Tongue (tissue), 1 donor: ENCODE measurements at regions not wholly inside any gene's neighbourhood (a gene's known extent, or its start where the extent isn't known, plus 50 kb on each side); places are given as distances from the start of the nearest gene placed in this dataset.

ENCODE experiments used
- DNase-seq: peaks from one replicate; pipeline ENCODE4 v3.0.0-alpha.2; 2015

DNA sequence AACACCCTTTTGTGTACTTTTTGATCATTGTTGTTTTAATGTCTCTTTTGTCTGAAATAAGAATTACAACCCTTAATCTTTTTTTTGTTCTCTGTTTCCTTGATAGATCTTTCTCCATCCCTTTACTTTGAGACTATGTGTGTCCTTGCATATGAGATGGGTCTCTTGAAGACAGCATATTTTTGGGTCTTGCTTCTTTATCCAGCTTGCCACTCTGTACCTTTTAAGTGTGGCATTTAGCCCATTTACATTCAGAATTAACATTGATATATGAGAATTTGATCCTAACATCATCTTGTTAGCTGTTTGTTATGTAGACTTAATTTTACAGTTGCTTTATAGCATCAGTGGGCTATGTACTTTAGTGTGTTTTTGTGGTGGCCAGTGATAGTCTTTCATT is 382.5 kb downstream of the MED10 start:
- no peak for DNase-seq

DNA sequence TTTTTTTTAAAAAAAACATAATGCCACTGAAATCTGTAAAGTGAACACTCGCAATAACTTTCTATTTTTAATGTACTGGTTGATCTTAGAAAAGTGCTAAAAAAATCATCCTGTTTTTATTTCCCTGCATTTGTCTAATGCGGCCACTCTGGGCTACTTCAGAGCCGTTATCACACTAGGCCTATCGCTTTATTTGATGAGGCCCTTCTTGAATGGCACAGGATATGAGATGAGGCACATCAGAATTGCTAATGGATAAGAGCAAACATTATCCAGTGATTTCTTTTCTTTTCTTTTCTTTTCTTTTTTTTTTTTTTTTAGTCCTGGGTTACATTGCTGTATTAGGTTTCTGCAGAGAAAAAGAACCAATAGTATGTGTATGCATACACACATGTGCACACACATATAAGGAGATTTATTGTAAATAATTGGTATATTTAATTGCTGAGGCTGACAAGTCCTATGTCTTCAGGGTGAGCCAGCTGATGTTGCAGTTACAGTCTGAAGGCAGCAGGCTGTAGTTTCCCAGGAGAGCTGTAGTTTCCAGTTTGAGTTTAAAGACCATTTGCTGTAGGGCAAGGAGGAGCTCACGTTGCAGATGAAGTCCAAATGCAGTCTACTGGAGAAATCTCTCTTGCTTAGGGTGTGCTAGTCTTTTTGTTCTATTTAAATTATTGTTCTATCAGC is 391.7 kb downstream of the MED10 start:
- DNase-seq, result no peak

GRCh38 chr5:5985332-5985731 is 393.0 kb downstream of the MED10 start:
- DNase-seq, result no peak

DNA sequence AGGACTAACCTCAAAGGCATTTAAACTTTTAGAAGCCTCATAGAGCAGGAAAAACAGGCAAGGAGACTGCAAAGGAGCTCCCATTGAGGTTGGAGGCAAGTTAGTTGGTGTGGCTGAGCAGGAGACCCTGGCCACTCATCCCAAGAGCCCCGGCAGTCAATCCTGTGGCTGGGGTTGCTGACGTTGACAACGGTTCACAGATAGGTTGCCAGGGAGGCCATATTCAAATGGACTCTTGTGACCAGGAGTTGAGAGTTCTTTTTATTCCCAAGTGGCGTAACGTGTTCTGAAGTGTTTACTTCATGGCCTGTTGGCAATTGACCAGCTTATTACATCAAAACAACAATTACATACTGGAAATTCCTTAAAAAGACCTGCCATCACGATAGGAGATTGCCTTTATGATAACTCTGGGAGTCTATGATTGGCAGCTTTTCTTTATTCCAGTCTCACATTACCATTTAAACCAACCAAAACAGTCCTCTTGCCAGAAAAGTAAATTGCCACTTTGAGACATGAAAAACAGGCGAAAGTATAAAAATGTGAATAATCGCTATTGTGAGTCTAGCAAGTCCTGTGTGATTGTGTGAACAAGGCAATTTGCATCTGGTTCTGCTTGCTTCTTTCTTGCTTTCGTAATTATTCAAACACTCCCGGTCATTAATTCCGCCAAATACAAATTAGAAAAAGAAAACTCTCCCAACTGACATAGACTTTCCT is 394.9 kb downstream of the MED10 start:
- no peak for DNase-seq

DNA sequence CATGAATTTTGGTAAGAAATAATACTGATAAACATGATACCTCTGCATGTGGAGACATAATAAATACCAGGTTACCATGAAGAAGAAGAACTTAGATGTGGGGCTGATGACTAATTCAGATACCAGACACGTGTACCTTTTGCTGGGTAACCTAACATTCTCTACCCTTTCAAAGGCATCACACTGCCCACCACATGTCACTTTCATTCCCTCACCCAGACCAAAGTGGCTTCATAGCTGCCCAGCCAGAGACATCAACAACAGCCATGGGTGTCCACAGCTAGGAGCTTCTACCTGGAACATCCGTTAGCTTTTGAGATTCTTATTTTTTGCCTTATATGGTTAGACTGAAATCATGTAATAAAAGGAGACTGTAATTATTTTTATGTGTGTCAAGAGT is 396.8 kb downstream of the MED10 start:
- no peak for DNase-seq

DNA sequence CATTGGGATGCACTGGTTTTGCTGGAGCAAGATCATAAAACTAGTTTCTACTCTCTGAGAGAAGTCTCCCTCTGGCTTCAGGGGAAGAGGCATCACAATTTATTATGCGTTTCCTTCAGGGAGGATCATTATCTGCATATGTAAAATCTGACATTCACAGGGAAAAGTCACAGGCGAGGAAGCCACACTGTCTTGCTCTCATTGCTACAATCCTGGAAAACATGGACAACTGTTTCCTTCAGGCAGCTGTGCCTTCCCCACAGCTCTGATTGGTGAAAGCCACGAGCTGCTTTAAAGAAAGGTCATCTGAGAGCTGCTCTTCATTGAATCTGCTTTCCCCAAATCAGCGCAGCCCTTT is 397.8 kb downstream of the MED10 start:
- DNase-seq, result no peak

DNA sequence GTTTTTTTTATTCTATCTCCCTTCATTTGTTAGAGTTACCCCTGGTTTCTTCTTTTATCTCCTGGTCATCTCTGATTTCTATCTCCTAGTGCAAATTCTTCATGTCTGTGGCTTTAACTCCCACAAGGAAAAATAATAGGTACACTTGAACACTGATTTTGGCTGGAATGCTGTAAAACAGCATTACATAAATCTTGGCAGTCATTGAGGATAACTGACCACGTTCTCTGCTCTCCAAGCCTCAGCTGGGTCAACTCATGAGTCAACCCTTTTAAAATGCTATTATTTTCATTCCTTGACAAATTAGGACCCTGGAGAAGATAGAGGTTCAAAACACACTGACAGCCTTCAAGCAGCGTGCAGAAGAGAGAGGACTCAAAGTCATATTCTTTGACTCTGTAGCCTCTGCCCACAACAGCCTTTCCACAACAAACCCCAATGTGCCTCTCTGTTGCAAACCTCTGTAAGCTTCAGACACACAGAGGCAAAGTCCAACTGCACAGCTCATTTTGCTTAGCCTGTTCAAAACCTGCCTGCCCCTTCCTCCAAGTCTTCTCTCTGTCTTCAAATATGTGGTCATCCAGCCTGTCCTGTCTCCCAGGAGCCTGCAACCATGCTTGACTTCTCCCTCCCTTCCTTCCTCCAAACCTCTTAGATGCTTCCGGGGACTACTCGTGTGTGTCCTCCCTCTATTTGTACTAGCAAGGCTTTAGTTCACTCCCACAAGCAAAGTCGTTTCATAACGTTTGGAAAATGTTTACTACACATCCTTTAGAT is 398.4 kb downstream of the MED10 start:
- no peak for DNase-seq

DNA sequence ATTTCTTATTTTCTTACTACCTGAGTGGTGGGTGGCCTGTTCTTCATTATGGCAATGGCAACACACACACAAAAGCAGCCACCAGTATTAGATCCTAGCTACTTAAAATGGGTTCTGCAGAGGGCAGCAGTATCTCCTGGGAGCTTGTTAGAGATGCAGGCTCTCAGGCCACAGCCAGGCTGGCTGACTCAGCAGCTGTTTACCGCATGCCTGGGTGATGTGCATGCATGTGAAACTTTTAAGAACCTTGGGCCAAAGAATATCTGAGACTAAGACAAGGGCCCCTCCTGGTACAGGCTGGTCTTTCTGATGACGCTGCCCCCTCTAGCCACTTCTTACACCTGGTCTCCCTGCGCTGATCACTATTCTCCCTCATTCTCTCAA is 399.0 kb downstream of the MED10 start:
- DNase-seq, result peak; percentile 8

- DNase-seq, result no peak
Measured at GRCh38 chr5:5978501-5979376, 399.6 kb downstream of the MED10 start.

GRCh38 chr5:5971203-5971602 is 407.1 kb downstream of the MED10 start:
- no peak for DNase-seq

DNA sequence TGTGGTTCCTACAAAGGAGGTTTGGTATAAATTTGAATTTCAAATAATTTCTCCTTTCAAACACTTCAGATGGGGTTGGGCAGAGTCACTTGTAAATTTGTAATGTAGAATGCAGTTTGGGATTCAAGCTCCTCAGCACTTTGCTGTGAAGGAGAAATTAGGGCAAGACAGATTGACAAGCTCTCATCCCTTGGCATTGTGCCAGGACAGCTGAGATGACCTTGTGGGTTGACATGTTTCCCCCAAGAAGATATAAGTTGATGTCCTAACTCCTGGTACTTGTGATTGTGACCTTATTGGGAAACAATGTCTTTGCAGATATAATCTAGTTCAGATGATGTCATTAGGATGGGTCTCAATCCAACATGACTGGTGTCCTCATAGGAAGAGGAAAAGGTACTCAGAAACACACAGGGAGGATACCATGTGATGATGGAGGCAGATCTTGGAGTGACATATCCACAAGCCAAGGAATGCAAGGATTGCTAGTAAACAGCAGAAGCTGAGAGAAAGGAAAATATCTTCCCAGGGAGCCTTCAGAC is 408.3 kb downstream of the MED10 start:
- DNase-seq, result no peak

DNA sequence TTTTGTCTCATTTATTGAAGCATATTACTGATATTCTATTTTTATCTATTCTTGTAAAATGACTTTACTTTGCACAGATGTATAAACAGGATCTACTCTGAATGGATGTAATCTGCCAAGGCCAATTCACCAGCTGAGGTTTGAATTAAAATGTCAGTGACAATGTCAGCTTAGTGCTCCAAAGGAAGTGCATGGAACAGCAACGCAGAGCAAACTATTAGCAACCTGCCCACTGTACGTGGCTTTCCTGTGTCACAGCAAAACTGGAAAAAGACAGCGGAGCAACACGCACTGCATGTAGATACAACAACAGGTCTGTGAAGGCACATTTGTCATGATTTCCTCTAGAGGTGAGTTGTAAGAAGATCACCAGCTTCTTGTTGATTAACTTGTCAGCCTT is 409.4 kb downstream of the MED10 start:
- DNase-seq, result no peak

GRCh38 chr5:5967944-5968343 is 410.4 kb downstream of the MED10 start:
- DNase-seq, result no peak

DNA sequence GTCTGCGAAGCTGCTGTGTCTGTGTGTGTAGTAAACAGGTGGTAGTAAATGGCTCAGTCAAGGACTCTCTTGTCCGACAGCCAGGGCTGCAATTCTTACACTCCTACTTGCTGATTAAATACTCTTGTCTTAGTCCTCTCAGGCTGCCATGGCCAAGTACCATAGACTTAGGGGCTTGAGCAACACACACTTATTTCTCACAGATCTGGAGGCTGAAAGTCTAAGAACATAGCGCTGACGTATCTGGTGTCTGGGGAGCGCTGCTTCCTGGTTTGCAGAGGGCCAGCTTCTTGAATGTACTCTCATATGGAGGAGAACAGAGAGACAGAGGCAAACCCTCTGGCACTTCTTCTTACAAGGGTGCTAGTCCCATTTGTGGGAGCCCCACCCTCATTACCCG is 411.0 kb downstream of the MED10 start:
- no peak for DNase-seq

DNA sequence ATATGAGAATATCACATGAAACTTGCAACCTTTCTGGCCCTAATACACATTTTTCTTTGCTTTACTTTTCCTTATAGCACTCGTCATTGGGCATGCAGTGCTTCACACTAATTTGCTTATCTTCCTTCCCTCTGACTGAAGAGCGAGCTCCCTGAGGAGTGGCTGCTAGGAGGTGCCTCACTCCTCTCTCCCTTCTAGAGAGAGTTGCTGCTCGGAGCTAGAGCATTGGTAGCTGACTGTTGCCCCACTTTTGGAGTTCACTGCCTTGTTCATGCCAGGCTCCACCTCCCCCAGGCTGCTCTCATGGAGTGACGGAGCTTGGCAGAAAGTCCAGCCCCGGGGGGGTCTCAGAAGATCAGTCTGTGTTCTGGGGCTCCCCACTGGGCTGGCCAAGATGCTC is 413.2 kb downstream of the MED10 start:
- DNase-seq, result no peak

DNA sequence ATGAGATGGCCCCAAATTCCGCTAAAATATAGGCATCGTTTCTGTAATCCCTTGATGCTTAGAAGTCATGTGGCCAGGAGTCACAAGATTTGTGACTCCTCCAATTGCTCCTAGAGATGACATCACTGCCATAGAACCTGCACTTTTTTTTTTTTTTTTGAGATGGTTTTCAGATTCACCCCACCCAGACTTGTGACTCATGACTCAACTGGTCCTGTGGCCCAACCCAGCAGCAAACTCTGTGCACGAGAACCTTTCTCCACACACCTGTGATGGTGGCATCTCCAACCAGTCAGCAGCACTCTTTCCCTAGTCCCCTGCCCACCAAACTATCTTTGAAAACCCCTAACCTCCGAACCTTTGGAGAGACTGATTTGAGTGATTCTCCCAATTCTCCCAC is 414.0 kb downstream of the MED10 start:
- no peak for DNase-seq

- DNase-seq, result no peak
Measured at GRCh38 chr5:5957737-5958136, 420.6 kb downstream of the MED10 start.

GRCh38 chr5:5954275-5954598 is 424.1 kb downstream of the MED10 start:
- DNase-seq, result no peak

GRCh38 chr5:5953584-5954274 is 424.6 kb downstream of the MED10 start:
- DNase-seq, result no peak

DNA sequence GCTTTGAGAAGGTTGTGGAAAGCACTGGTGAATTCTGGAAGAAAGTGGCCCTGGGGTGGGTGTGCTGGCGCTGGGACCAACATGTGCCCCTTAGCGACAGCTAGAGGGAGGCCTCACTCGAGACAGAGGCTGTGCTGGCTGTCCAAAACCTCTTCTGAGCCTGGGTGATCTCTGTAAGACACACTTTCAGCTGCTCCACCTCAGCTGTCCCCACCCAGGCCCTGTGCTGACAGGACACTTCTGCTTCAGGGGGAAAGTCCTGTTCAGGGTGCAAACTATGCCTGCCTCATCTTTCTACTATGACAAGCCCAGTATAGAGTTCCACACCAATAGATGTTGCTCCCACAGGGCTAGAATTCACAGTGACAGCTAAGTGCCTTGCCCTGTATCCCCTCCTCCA is 426.4 kb downstream of the MED10 start:
- DNase-seq, result peak; percentile 8

DNA sequence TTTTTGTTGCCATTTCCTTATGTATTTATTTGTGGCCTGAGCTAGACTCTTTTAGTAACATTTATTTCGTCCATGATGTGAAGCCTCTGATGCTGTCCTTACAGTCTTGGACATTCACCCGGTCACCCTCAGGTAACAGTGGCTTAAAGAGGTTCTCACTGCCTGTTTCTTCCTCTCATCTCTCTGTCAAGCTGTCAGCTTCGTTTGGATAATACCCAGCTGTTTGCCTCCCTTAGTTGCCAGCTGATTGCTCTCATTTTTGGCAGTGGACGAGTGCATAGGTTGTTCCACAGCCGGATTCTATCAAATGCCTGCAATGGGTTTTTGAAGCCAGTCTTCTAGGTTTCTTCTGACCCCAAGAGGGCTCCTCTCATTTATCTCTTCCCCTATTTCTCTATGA is 427.7 kb downstream of the MED10 start:
- no peak for DNase-seq

- no peak for DNase-seq
Measured at GRCh38 chr5:5941486-5941885, 436.9 kb downstream of the MED10 start.
